GM20431 (cell line): ENCODE measurements at regions not wholly inside any gene's neighbourhood (a gene's known extent, or its start where the extent isn't known, plus 50 kb on each side); places are given as distances from the start of the nearest gene placed in this dataset.

Experiments
- in situ Hi-C: fragments of 300-500 bp; cut with MseI, MboI; formaldehyde crosslinking; loops from one replicate; pipeline ENCODE4 v1.15.0; 2020; ENCODE audit warnings: low sequenced_read_pairs; ENCODE audit not compliant: unreplicated experiment

GRCh38 chr4:20493761-20494353, 206.4 kb upstream of the PACRGL start:
- in situ Hi-C loops = no loop called here

- in situ Hi-C loops = no loop called here
Measured at GRCh38 chr4:20496068-20496467, 204.2 kb upstream of the PACRGL start.

- in situ Hi-C loops = no loop called here
Measured at GRCh38 chr4:20504146-20504545, 196.1 kb upstream of the PACRGL start.

- in situ Hi-C loops = no loop called here
Measured at GRCh38 chr4:20505927-20506326, 194.3 kb upstream of the PACRGL start.

- in situ Hi-C loops = no loop called here
Measured at GRCh38 chr4:20506827-20507226, 193.4 kb upstream of the PACRGL start.

- in situ Hi-C loops = no loop called here
Measured at GRCh38 chr4:20509315-20509714, 190.9 kb upstream of the PACRGL start.

- in situ Hi-C loops = no loop called here
Measured at GRCh38 chr4:20512033-20512792, 188.0 kb upstream of the PACRGL start.

GRCh38 chr4:20512985-20513384, 187.3 kb upstream of the PACRGL start:
- in situ Hi-C loops = no loop called here

- in situ Hi-C loops = no loop called here
Measured at GRCh38 chr4:20520901-20521300, 179.4 kb upstream of the PACRGL start.

- in situ Hi-C loops = no loop called here
Measured at GRCh38 chr4:20528508-20528907, 171.8 kb upstream of the PACRGL start.

GRCh38 chr4:20529691-20530090, 170.6 kb upstream of the PACRGL start:
- in situ Hi-C loops = no loop called here

- in situ Hi-C loops = no loop called here
Measured at GRCh38 chr4:20532116-20532790, 168.0 kb upstream of the PACRGL start.

GRCh38 chr4:20532871-20533870, 167.1 kb upstream of the PACRGL start:
- in situ Hi-C loops = no loop called here

- in situ Hi-C loops = no loop called here
Measured at GRCh38 chr4:20538905-20539304, 161.4 kb upstream of the PACRGL start.

- in situ Hi-C loops = no loop called here
Measured at GRCh38 chr4:20543131-20543530, 157.1 kb upstream of the PACRGL start.

GRCh38 chr4:20544645-20545044, 155.6 kb upstream of the PACRGL start:
- in situ Hi-C loops = no loop called here

- in situ Hi-C loops = no loop called here
Measured at GRCh38 chr4:20552004-20552403, 148.3 kb upstream of the PACRGL start.

- in situ Hi-C loops = no loop called here
Measured at GRCh38 chr4:20554134-20554533, 146.1 kb upstream of the PACRGL start.

GRCh38 chr4:20565075-20565721, 135.1 kb upstream of the PACRGL start:
- in situ Hi-C loops = no loop called here
